Vagina (tissue), 2 donors: ENCODE measurements at regions not wholly inside any gene's neighbourhood (a gene's known extent, or its start where the extent isn't known, plus 50 kb on each side); places are given as distances from the start of the nearest gene placed in this dataset.

Experiments used
- CTCF ChIP-seq, 3 experiments: fragments of 450-650 bp in 2 of 3; fragments of 200-600 bp in 1 of 3; sonication (generic) in 1 of 3; IDR thresholded peaks; one replicate each; pipeline ENCODE4 v1.5.1; 2017 to 2019; ENCODE audit warnings: antibody characterized with exemption in 3 of 3, mild to moderate bottlenecking in 2 of 3, moderate library complexity in 2 of 3
- POLR2A ChIP-seq, 2 donors: fragments of 450-650 bp; IDR thresholded peaks; one replicate each; pipeline ENCODE4 v1.6.1; 2017; ENCODE audit warnings: antibody characterized with exemption in 2 of 2, mild to moderate bottlenecking in 2 of 2, moderate library complexity in 2 of 2

- TF ChIP-seq CTCF (IDR thresholded peaks at IDR 0.05): no peak
- TF ChIP-seq POLR2A (IDR thresholded peaks at IDR 0.05): no peak
Observed at GRCh38 chr1:227388214-227389168, 70.2 kb upstream of the CDC42BPA start.
